ENCODE measurements at regions not wholly inside any gene's neighbourhood (a gene's known extent, or its start where the extent isn't known, plus 50 kb on each side); places are given as distances from the start of the nearest gene placed in this dataset.

DNA sequence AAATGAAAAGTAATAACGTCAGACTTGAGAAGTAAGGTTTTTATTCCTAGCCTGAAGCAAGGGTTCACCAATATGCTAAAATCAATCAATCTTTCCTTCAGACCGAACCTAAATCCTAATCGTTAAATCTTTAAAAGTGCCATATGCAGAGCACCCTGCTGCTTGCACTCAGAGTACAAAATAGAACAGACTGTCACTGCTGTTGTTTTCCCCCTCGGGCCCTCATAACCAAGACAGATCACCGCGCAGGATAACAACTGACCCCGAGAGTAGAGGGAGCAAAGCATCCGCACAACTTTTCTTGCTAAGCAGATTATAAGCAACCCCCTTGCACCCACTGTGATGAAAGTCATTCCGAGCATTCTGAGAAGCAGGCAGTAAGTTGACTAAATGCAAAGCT is 550.9 kb upstream of the NDST4 start:
- TF ChIP-seq CTCF (IDR thresholded peaks at IDR 0.05) = no peak
- TF ChIP-seq POLR2A (IDR thresholded peaks at IDR 0.05) = no peak

Measured in sigmoid colon (tissue), 3 donors.